SK-N-SH (cell line): ENCODE measurements at regions not wholly inside any gene's neighbourhood (a gene's known extent, or its start where the extent isn't known, plus 50 kb on each side); places are given as distances from the start of the nearest gene placed in this dataset.

Experiments
- CTCF ChIA-PET: fragments of 300-600, 350-600 bp; formaldehyde crosslinking; extraction: SDS; loops from one replicate; lab custom pipeline; 2021; lab: Yijun Ruan, JAX
- POLR2A ChIA-PET: fragments of 350-600 bp; sonication (Branson Sonifier 250); formaldehyde crosslinking; extraction: SDS; loops from one replicate; lab custom pipeline; 2020; ENCODE audit warnings: antibody characterized with exemption, inconsistent platforms; lab: Yijun Ruan, JAX
- DNase-seq: peaks from one replicate; pipeline ENCODE4 v3.0.0; 2012
- H2AFZ ChIP-seq: fragments of 200-600 bp; sonication (generic); 2 replicates; pipeline ENCODE4 v1.8.1; 2016; ENCODE audit warnings: antibody characterized with exemption, mild to moderate bottlenecking, low read depth
- H3F3A ChIP-seq: fragments of 200-600 bp; sonication (generic); replicated peaks from 2 replicates; pipeline ENCODE3; 2016; ENCODE audit warnings: antibody characterized with exemption, mild to moderate bottlenecking; ENCODE audit not compliant: insufficient read depth
- H3K27ac ChIP-seq, 2 experiments: fragments of 200-500 bp in 1 of 2; fragments of 200-600 bp in 1 of 2; sonication (Bioruptor generic) in 1 of 2; sonication (generic), shearing (Covaris generic) in 1 of 2; 2 replicates each; pipeline versions ENCODE4 v1.5.1 to v1.6.1; 2014 to 2016; ENCODE audit warnings: low read depth in 2 of 2, inconsistent platforms in 1 of 2, low read length in 1 of 2, mild to moderate bottlenecking in 1 of 2, mixed read lengths in 1 of 2
- H3K27me3 ChIP-seq: fragments of 200-600 bp; sonication (generic), shearing (Covaris generic); 2 replicates; pipeline ENCODE4 v1.6.1; 2016; ENCODE audit warnings: mixed run types; ENCODE audit not compliant: insufficient read depth
- H3K36me3 ChIP-seq, 2 experiments: fragments of 200-500 bp in 1 of 2; fragments of 200-600 bp in 1 of 2; sonication (Bioruptor generic) in 1 of 2; sonication (generic) in 1 of 2; replicated peaks in 1 of 2; 2 replicates each; pipeline versions ENCODE3 to v1.5.1; 2014 to 2016; ENCODE audit warnings: low read length in 1 of 2, mild to moderate bottlenecking in 1 of 2; ENCODE audit not compliant: insufficient read depth in 2 of 2, control insufficient read depth in 1 of 2
- H3K4me1 ChIP-seq, 2 experiments: fragments of 200-500 bp in 1 of 2; fragments of 200-600 bp in 1 of 2; sonication (Bioruptor generic) in 1 of 2; sonication (generic), shearing (Covaris generic) in 1 of 2; 2 replicates each; pipeline versions ENCODE4 v1.5.1 to v1.6.1; 2014 to 2016; ENCODE audit warnings: low read depth in 1 of 2, low read length in 1 of 2, mixed run types in 1 of 2; ENCODE audit not compliant: insufficient read depth in 2 of 2, control insufficient read depth in 1 of 2
- H3K4me2 ChIP-seq: fragments of 200-600 bp; sonication (generic), shearing (Covaris generic); 2 replicates; pipeline ENCODE4 v1.6.1; 2017; ENCODE audit warnings: mixed run types
- H3K4me3 ChIP-seq, 2 experiments: fragments of 200-500 bp in 1 of 2; fragments of 200-600 bp in 1 of 2; sonication (Bioruptor generic) in 1 of 2; sonication (generic), shearing (Covaris generic) in 1 of 2; 2 replicates each; pipeline versions ENCODE4 v1.5.1 to v1.8.1; 2014 to 2016; ENCODE audit warnings: low read depth in 2 of 2, inconsistent platforms in 1 of 2, low read length in 1 of 2, mild to moderate bottlenecking in 1 of 2, mixed read lengths in 1 of 2, moderate library complexity in 1 of 2
- H3K79me2 ChIP-seq: fragments of 200-600 bp; sonication (generic); 2 replicates; pipeline ENCODE4 v1.8.1; 2017; ENCODE audit warnings: mild to moderate bottlenecking; ENCODE audit not compliant: insufficient read depth
- H3K9ac ChIP-seq: fragments of 200-600 bp; sonication (generic); 2 replicates; pipeline ENCODE4 v1.6.1; 2017; ENCODE audit warnings: mixed run types
- H3K9me2 ChIP-seq: fragments of 200-600 bp; sonication (generic); 2 replicates; pipeline ENCODE4 v1.6.1; 2017; ENCODE audit warnings: mixed run types
- H3K9me3 ChIP-seq: fragments of 200-600 bp; sonication (generic); 2 replicates; pipeline ENCODE4 v1.6.1; 2017; ENCODE audit warnings: mixed run types, mild to moderate bottlenecking, moderate library complexity
- H4K20me1 ChIP-seq: fragments of 200-600 bp; sonication (generic); 2 replicates; pipeline ENCODE4 v1.6.1; 2017; ENCODE audit warnings: mild to moderate bottlenecking, mixed run types; ENCODE audit not compliant: insufficient read depth
- CHD2 ChIP-seq: fragments of 150-350 bp; IDR thresholded peaks from 2 replicates; pipeline ENCODE4 v1.6.1; 2018; ENCODE audit warnings: low read length; ENCODE audit not compliant: partially characterized antibody
- ELF1 ChIP-seq: IDR thresholded peaks from 2 replicates; pipeline ENCODE4 v1.4.0; 2012
- EP300 ChIP-seq, 2 experiments: IDR thresholded peaks; 2 replicates each; pipeline versions ENCODE4 v1.4.0 to v1.6.1; 2012; ENCODE audit warnings: borderline replicate concordance in 1 of 2, low read depth in 1 of 2, low read length in 1 of 2
- EZH2phosphoT487 ChIP-seq: fragments of 200-600 bp; sonication (generic); IDR thresholded peaks from 2 replicates; pipeline ENCODE4 v1.6.1; 2017; ENCODE audit warnings: low read depth, mixed run types, mild to moderate bottlenecking, antibody characterized with exemption, moderate library complexity, borderline replicate concordance
- FOSL2 ChIP-seq: IDR thresholded peaks from 2 replicates; pipeline ENCODE4 v1.4.0; 2012; ENCODE audit warnings: low read depth, mild to moderate bottlenecking, moderate library complexity, borderline replicate concordance
- FOXJ3 ChIP-seq: sonication (generic); formaldehyde crosslinking; IDR thresholded peaks from 2 replicates; pipeline ENCODE4 v1.5.1; 2020; ENCODE audit warnings: mild to moderate bottlenecking, missing genetic modification reagents
- JUND ChIP-seq: IDR thresholded peaks from 2 replicates; pipeline ENCODE4 v1.4.0; 2012
- MEF2A ChIP-seq: IDR thresholded peaks from 2 replicates; pipeline ENCODE4 v1.4.0; 2012; ENCODE audit warnings: low read depth, borderline replicate concordance
- NRF1 ChIP-seq: IDR thresholded peaks from 2 replicates; pipeline ENCODE4 v1.6.1; 2012; ENCODE audit warnings: low read depth, mild to moderate bottlenecking, low read length
- RCOR1 ChIP-seq: fragments of 150-350 bp; IDR thresholded peaks from 2 replicates; pipeline ENCODE4 v1.6.1; 2017; ENCODE audit warnings: antibody characterized with exemption, low read length
- RFX5 ChIP-seq: IDR thresholded peaks from 2 replicates; pipeline ENCODE4 v1.6.1; 2012; ENCODE audit warnings: mild to moderate bottlenecking, improper control_type of control experiment, low read length
- SMC3 ChIP-seq: IDR thresholded peaks from 2 replicates; pipeline ENCODE4 v1.6.1; 2012; ENCODE audit warnings: low read depth, low read length, improper control_type of control experiment
- TAF1 ChIP-seq: IDR thresholded peaks from 2 replicates; pipeline ENCODE4 v1.6.1; 2012; ENCODE audit warnings: low read depth, mild to moderate bottlenecking, low read length, moderate library complexity, borderline replicate concordance
- TEAD4 ChIP-seq: IDR thresholded peaks from 2 replicates; pipeline ENCODE4 v1.4.0; 2012; ENCODE audit warnings: mild to moderate bottlenecking, borderline replicate concordance; ENCODE audit not compliant: insufficient read depth
- WGBS: methylation state at CpG from one replicate; pipeline ENCODE4 v1.1.6; 2017; ENCODE audit warnings: low lambda C conversion rate; 5-methylcytosine and 5-hydroxymethylcytosine counted together
- TF ChIP-seq, protein P1 (sequence below): IDR thresholded peaks from 2 replicates; pipeline ENCODE4 v1.4.0; 2012; ENCODE audit warnings: low read depth, borderline replicate concordance
- TF ChIP-seq, protein P2 (sequence below): IDR thresholded peaks from 2 replicates; pipeline ENCODE4; 2012
- TF ChIP-seq, protein P3 (sequence below): fragments of 150-350 bp; IDR thresholded peaks from 2 replicates; pipeline ENCODE4 v1.6.1; 2016; ENCODE audit warnings: mild to moderate bottlenecking, low read depth, low read length
- TF ChIP-seq, protein P4 (sequence below): IDR thresholded peaks from 2 replicates; pipeline ENCODE4 v1.4.0; 2012; ENCODE audit warnings: low read depth, borderline replicate concordance
- TF ChIP-seq, protein P5 (sequence below): fragments of 150-350 bp; IDR thresholded peaks from 2 replicates; pipeline ENCODE4 v1.6.1; 2017; ENCODE audit warnings: antibody characterized with exemption, low read length, low read depth, borderline replicate concordance
- TF ChIP-seq, protein P6 (sequence below): fragments of 200-600 bp; sonication (generic); IDR thresholded peaks from 2 replicates; pipeline ENCODE4 v1.6.1; 2017; ENCODE audit warnings: antibody characterized with exemption, mild to moderate bottlenecking, moderate library complexity

DNA sequence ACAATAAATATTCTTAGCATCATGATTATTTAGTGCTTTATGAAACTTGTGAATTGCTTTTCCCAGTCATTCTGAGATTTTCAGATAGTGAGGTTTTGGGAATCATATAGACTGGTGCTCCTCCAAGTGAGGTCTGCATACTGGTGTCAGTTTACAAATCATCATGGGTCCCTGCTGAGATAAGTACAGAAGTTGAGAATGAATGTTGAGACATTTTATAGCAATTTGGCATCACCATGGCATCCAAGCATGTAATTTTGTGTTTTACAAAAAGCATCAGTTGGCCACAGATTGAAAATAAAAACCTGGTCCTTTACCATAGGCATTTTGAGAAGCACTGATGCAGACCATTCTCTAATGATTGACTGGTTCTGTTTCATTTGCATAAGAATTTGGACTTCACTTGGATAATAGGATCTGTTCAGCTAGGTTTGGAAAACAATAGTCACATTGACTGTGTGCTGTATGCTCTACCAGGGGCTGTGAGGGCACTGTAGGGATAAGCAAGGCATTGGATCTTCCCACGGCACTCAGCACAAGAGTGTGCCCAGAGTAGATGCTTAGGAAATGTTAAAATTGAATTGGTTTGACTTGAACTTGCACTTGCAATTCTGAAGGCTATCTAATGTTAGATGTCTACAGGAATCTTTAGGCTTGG lies 79.0 kb upstream of the JUN start:
- no peaks in the 10 kb centered on the region for H4K20me1 ChIP-seq
- no peak for TF ChIP-seq TAF1
- no peak for TF ChIP-seq RFX5
- TF ChIP-seq, protein P1, sequence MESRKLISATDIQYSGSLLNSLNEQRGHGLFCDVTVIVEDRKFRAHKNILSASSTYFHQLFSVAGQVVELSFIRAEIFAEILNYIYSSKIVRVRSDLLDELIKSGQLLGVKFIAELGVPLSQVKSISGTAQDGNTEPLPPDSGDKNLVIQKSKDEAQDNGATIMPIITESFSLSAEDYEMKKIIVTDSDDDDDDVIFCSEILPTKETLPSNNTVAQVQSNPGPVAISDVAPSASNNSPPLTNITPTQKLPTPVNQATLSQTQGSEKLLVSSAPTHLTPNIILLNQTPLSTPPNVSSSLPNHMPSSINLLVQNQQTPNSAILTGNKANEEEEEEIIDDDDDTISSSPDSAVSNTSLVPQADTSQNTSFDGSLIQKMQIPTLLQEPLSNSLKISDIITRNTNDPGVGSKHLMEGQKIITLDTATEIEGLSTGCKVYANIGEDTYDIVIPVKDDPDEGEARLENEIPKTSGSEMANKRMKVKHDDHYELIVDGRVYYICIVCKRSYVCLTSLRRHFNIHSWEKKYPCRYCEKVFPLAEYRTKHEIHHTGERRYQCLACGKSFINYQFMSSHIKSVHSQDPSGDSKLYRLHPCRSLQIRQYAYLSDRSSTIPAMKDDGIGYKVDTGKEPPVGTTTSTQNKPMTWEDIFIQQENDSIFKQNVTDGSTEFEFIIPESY, result no peak
- TF ChIP-seq, protein P2, sequence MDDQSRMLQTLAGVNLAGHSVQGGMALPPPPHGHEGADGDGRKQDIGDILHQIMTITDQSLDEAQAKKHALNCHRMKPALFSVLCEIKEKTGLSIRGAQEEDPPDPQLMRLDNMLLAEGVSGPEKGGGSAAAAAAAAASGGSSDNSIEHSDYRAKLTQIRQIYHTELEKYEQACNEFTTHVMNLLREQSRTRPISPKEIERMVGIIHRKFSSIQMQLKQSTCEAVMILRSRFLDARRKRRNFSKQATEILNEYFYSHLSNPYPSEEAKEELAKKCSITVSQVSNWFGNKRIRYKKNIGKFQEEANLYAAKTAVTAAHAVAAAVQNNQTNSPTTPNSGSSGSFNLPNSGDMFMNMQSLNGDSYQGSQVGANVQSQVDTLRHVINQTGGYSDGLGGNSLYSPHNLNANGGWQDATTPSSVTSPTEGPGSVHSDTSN, result no peak
- no peak for TF ChIP-seq MEF2A
- TF ChIP-seq NRF1, result no peak
- H3K36me3 ChIP-seq, result no peaks in the 10 kb centered on the region
- no peaks in the 10 kb centered on the region for H3K9me3 ChIP-seq
- no peaks in the 10 kb centered on the region for H3F3A ChIP-seq
- H3K9ac ChIP-seq, result no peak overlapping the region
- DNase-seq, result no peak
- no peak overlapping the region for H3K4me3 ChIP-seq
- H3K79me2 ChIP-seq, result no peaks in the 10 kb centered on the region
- CTCF ChIA-PET, result interaction anchor here (0.7 kb wide), 1 partner anchor 11 kb away, joined by 3 read pairs; no protein-coding TSS in a partner anchor
- no peak overlapping the region for H3K27ac ChIP-seq
- no peaks in the 10 kb centered on the region for H3K4me1 ChIP-seq
- no peaks in the 10 kb centered on the region for H3K9me2 ChIP-seq
- no peak overlapping the region for H2AFZ ChIP-seq
- 89% methylated on average over 1 of the region's 1 CpG for WGBS
- POLR2A ChIA-PET, result no interaction called here
- H3K27me3 ChIP-seq, result no peaks in the 10 kb centered on the region
- no peak overlapping the region for H3K4me2 ChIP-seq

DNA sequence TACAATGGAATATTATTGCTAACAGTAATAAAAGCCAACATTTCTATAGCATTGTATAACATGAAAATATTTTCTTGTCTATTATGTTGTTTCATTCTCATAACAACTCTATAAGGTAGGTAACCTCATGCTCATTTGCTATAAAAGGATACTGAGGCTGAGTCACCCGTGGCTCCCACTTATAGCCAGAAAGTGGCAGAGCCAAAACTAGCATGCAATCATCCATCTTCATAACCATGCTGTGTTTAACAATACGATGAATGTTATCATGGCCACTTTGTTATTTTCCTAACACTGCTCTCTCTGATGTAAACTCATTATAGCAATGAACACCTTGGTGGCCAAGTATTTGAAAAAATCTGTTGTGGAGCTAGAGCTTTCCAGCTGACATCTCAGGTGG lies 80.8 kb upstream of the JUN start:
- H4K20me1 ChIP-seq, result no peaks in the 10 kb centered on the region
- H3K36me3 ChIP-seq, result no peaks in the 10 kb centered on the region
- no peak overlapping the region for H3K4me2 ChIP-seq
- no peak overlapping the region for H3K9ac ChIP-seq
- H3K4me3 ChIP-seq, result no peak overlapping the region
- H2AFZ ChIP-seq, result no peak overlapping the region
- H3K27ac ChIP-seq, result no peak overlapping the region
- no peaks in the 10 kb centered on the region for H3K4me1 ChIP-seq
- no peaks in the 10 kb centered on the region for H3K27me3 ChIP-seq
- POLR2A ChIA-PET, result no interaction called here
- no peaks in the 10 kb centered on the region for H3K79me2 ChIP-seq
- CTCF ChIA-PET, result no interaction called here
- H3F3A ChIP-seq, result no peaks in the 10 kb centered on the region
- WGBS, result 86% methylated on average over 2 of the region's 2 CpGs
- H3K9me3 ChIP-seq, result no peaks in the 10 kb centered on the region
- H3K9me2 ChIP-seq, result no peaks in the 10 kb centered on the region
- DNase-seq, result no peak
- TF ChIP-seq EP300 (IDR thresholded peaks at IDR 0.05; ENCODE audit: borderline replicate concordance in 1 of 2, low read depth in 1 of 2, low read length in 1 of 2), result no peak
- TF ChIP-seq TAF1, result no peak
- TF ChIP-seq FOXJ3 (CRISPR knock-in tag), result no peak
- TF ChIP-seq, protein P3, sequence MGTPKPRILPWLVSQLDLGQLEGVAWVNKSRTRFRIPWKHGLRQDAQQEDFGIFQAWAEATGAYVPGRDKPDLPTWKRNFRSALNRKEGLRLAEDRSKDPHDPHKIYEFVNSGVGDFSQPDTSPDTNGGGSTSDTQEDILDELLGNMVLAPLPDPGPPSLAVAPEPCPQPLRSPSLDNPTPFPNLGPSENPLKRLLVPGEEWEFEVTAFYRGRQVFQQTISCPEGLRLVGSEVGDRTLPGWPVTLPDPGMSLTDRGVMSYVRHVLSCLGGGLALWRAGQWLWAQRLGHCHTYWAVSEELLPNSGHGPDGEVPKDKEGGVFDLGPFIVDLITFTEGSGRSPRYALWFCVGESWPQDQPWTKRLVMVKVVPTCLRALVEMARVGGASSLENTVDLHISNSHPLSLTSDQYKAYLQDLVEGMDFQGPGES, result no peak
- TF ChIP-seq SMC3, result no peak
- TF ChIP-seq CHD2, result no peak
- no peak for TF ChIP-seq MEF2A
- no peak for TF ChIP-seq JUND
- TF ChIP-seq, protein P4, sequence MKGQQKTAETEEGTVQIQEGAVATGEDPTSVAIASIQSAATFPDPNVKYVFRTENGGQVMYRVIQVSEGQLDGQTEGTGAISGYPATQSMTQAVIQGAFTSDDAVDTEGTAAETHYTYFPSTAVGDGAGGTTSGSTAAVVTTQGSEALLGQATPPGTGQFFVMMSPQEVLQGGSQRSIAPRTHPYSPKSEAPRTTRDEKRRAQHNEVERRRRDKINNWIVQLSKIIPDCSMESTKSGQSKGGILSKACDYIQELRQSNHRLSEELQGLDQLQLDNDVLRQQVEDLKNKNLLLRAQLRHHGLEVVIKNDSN, result no peak
- TF ChIP-seq ELF1, result no peak
- TF ChIP-seq EZH2phosphoT487, result no peak
- TF ChIP-seq, protein P5, sequence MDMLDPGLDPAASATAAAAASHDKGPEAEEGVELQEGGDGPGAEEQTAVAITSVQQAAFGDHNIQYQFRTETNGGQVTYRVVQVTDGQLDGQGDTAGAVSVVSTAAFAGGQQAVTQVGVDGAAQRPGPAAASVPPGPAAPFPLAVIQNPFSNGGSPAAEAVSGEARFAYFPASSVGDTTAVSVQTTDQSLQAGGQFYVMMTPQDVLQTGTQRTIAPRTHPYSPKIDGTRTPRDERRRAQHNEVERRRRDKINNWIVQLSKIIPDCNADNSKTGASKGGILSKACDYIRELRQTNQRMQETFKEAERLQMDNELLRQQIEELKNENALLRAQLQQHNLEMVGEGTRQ, result no peak
- TF ChIP-seq, protein P6, sequence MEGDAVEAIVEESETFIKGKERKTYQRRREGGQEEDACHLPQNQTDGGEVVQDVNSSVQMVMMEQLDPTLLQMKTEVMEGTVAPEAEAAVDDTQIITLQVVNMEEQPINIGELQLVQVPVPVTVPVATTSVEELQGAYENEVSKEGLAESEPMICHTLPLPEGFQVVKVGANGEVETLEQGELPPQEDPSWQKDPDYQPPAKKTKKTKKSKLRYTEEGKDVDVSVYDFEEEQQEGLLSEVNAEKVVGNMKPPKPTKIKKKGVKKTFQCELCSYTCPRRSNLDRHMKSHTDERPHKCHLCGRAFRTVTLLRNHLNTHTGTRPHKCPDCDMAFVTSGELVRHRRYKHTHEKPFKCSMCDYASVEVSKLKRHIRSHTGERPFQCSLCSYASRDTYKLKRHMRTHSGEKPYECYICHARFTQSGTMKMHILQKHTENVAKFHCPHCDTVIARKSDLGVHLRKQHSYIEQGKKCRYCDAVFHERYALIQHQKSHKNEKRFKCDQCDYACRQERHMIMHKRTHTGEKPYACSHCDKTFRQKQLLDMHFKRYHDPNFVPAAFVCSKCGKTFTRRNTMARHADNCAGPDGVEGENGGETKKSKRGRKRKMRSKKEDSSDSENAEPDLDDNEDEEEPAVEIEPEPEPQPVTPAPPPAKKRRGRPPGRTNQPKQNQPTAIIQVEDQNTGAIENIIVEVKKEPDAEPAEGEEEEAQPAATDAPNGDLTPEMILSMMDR, result no peak
- TF ChIP-seq FOSL2, result no peak
- no peak for TF ChIP-seq TEAD4
- TF ChIP-seq RCOR1, result no peak
